ENCODE measurements at regions not wholly inside any gene's neighbourhood (a gene's known extent, or its start where the extent isn't known, plus 50 kb on each side); places are given as distances from the start of the nearest gene placed in this dataset.

DNA sequence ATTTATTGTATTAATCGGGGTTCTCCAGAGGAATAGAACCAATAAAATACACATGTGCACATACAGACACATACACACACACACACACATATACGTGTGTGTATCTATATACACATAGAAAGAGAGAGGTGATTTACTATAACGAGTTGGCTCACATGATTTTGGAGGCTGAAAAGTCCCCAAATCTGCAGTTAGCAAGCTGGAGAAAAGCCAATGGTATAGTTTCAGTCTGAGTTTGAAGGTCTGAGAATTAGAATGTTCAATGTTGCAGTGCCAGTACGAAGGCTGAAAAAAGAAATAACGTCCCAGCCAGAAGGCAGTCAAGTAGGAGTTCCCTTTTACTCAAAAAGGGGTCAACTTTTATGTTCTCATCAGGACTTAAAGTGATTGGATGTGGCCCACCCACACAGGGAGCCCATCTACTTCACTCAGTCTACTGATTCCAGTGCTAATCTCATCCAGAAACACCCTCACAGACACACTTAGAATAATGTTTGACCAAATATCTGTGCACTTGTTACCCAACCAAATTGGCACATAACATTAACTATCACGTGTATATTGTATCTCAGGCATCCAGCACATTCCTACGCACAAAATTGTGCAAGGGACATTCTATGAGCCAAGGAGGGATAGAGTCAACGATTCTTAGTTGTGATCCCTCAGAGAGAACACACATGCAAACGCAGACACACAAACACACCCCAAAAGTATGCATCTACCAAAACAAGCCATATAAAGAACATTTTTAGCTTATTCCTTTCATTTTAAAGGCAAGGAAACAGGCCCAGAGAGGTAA is 195.5 kb upstream of the DUSP10 start:
- Histone ChIP-seq H3K27ac (ENCODE audit: low read length) (no peak overlapping the region), H3K9me3 (ENCODE audit: insufficient read depth, low read length, severe bottlenecking) (no peaks in the 10 kb centered on the region), H4K20me1 (ENCODE audit: insufficient read depth, low read length) (no peaks in the 10 kb centered on the region), H3K4me3 (ENCODE audit: low read depth in 1 of 2, low read length in 2 of 2) (no peak overlapping the region), H3K4me2 (ENCODE audit: insufficient read depth, low read length) (no peak overlapping the region), H3K79me2 (ENCODE audit: insufficient read depth, low read length) (no peaks in the 10 kb centered on the region), H3K27me3 (ENCODE audit: insufficient read depth, low read length, poor library complexity) (no peaks in the 10 kb centered on the region), H3K4me1 (ENCODE audit: insufficient read depth, low read length) (peaks cover 23% of the 10 kb centered on the region), H3K36me3 (ENCODE audit: insufficient read depth, low read length) (no peaks in the 10 kb centered on the region), H3K9ac (ENCODE audit: low read depth, low read length) (no peak overlapping the region), H2AFZ (ENCODE audit: low read depth, low read length) (no peak overlapping the region)
- no peak for TF ChIP-seq EZH2 (IDR thresholded peaks at IDR 0.05; ENCODE audit: borderline replicate concordance, low read depth, low read length, severe bottlenecking)
- TF ChIP-seq, protein P1, sequence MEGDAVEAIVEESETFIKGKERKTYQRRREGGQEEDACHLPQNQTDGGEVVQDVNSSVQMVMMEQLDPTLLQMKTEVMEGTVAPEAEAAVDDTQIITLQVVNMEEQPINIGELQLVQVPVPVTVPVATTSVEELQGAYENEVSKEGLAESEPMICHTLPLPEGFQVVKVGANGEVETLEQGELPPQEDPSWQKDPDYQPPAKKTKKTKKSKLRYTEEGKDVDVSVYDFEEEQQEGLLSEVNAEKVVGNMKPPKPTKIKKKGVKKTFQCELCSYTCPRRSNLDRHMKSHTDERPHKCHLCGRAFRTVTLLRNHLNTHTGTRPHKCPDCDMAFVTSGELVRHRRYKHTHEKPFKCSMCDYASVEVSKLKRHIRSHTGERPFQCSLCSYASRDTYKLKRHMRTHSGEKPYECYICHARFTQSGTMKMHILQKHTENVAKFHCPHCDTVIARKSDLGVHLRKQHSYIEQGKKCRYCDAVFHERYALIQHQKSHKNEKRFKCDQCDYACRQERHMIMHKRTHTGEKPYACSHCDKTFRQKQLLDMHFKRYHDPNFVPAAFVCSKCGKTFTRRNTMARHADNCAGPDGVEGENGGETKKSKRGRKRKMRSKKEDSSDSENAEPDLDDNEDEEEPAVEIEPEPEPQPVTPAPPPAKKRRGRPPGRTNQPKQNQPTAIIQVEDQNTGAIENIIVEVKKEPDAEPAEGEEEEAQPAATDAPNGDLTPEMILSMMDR (IDR thresholded peaks at IDR 0.05; ENCODE audit: borderline replicate concordance, extremely low read depth, low read length, poor library complexity, severe bottlenecking): no peak
- no peak for ATAC-seq (ENCODE audit: insufficient read depth, low read depth)
- DNase-seq: no peak

DNA sequence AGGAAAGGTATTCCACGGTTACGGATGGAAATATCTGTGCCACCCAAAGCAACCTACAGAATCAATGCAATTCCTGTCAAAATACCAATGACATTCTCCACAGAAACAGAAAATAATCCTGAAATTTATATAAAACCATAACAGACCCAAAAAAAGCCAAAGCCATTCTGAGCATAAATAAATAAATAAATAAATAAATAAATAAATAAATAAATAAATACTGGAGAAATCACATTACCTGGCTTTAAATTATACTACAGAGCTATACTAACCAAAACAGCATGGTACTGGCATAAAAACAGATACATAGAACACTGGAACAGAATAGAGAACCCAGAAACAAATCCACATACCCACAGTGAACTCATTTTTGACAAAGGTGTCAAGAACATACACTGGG is 191.9 kb upstream of the DUSP10 start:
- no peak for TF ChIP-seq EZH2 (IDR thresholded peaks at IDR 0.05; ENCODE audit: borderline replicate concordance, low read depth, low read length, severe bottlenecking)
- TF ChIP-seq, protein P1 (IDR thresholded peaks at IDR 0.05; ENCODE audit: borderline replicate concordance, extremely low read depth, low read length, poor library complexity, severe bottlenecking): no peak
- no peaks in the 10 kb centered on the region for H4K20me1 ChIP-seq (ENCODE audit: insufficient read depth, low read length)
- no peak overlapping the region for H3K4me3 ChIP-seq (ENCODE audit: low read depth in 1 of 2, low read length in 2 of 2)
- ATAC-seq (ENCODE audit: insufficient read depth, low read depth) (no peak), DNase-seq (no peak)
- no peaks in the 10 kb centered on the region for H3K27me3 ChIP-seq (ENCODE audit: insufficient read depth, low read length, poor library complexity)
- H3K9ac ChIP-seq (ENCODE audit: low read depth, low read length): no peak overlapping the region
- H3K9me3 ChIP-seq (ENCODE audit: insufficient read depth, low read length, severe bottlenecking): no peaks in the 10 kb centered on the region
- H3K36me3 ChIP-seq (ENCODE audit: insufficient read depth, low read length): no peaks in the 10 kb centered on the region
- no peak overlapping the region for H3K27ac ChIP-seq (ENCODE audit: low read length)
- H3K79me2 ChIP-seq (ENCODE audit: insufficient read depth, low read length): no peaks in the 10 kb centered on the region
- H2AFZ ChIP-seq (ENCODE audit: low read depth, low read length): no peak overlapping the region
- H3K4me2 ChIP-seq (ENCODE audit: insufficient read depth, low read length): no peak overlapping the region
- peaks cover 4% of the 10 kb centered on the region for H3K4me1 ChIP-seq (ENCODE audit: insufficient read depth, low read length)

DNA sequence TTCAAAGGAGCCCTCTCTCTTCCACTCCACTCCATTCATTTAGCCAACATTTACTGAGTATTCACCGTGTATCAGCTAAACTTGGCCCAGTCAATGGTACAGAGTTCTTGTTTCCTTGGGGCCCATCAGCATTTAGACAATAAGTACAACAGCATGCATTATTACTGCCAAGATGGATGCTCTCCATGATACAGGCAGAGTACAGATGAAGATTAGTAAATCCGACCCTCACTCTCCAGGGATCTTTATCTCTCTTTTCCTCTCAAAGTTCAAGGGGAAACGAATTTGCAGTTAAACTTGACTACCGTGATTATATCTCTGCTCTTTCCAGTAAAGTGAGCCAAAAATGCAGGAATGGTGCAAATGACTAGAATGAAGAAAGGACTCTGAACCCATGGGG is 184.6 kb upstream of the DUSP10 start:
- Histone ChIP-seq H4K20me1 (ENCODE audit: insufficient read depth, low read length) (no peaks in the 10 kb centered on the region), H2AFZ (ENCODE audit: low read depth, low read length) (no peak overlapping the region; the same call in 1 of the 2 replicates), H3K9ac (ENCODE audit: low read depth, low read length) (no peak overlapping the region), H3K79me2 (ENCODE audit: insufficient read depth, low read length) (no peaks in the 10 kb centered on the region), H3K4me2 (ENCODE audit: insufficient read depth, low read length) (no peak overlapping the region), H3K27me3 (ENCODE audit: insufficient read depth, low read length, poor library complexity) (no peaks in the 10 kb centered on the region), H3K4me3 (ENCODE audit: low read depth in 1 of 2, low read length in 2 of 2) (no peak overlapping the region), H3K4me1 (ENCODE audit: insufficient read depth, low read length) (peaks cover 7% of the 10 kb centered on the region), H3K36me3 (ENCODE audit: insufficient read depth, low read length) (no peaks in the 10 kb centered on the region), H3K9me3 (ENCODE audit: insufficient read depth, low read length, severe bottlenecking) (no peaks in the 10 kb centered on the region), H3K27ac (ENCODE audit: low read length) (no peak overlapping the region)
- no peak for ATAC-seq (ENCODE audit: insufficient read depth, low read depth)
- TF ChIP-seq EZH2 (IDR thresholded peaks at IDR 0.05; ENCODE audit: borderline replicate concordance, low read depth, low read length, severe bottlenecking): no peak
- TF ChIP-seq, protein P1 (IDR thresholded peaks at IDR 0.05; ENCODE audit: borderline replicate concordance, extremely low read depth, low read length, poor library complexity, severe bottlenecking): no peak
- DNase-seq: no peak

Data from DND-41 (cell line).